ENCODE measurements at regions not wholly inside any gene's neighbourhood (a gene's known extent, or its start where the extent isn't known, plus 50 kb on each side); places are given as distances from the start of the nearest gene placed in this dataset.

GRCh38 chr14:89017417-89017816, 193.0 kb downstream of the TTC8 start:
- Histone ChIP-seq H3K27ac (no peak overlapping the region), H3K36me3 (no peaks in the 10 kb centered on the region), H3K9me3 (no peaks in the 10 kb centered on the region), H3K4me1 (no peaks in the 10 kb centered on the region), H3K27me3 (peaks cover 0 to 10% (median 0%) of the 10 kb centered on the region in 3 donors), H3K4me3 (no peak overlapping the region)
- TF ChIP-seq POLR2AphosphoS5 (IDR thresholded peaks at IDR 0.05) (no peak), POLR2A (IDR thresholded peaks at IDR 0.05) (no peak), EP300 (IDR thresholded peaks at IDR 0.05) (no peak), CTCF (IDR thresholded peaks at IDR 0.05) (no peak)
- 92 to 96% methylated on average over 4 of the region's 4 CpGs for WGBS, 2 donors
- DNase-seq, result no peak
- intact Hi-C loops (cut with DNase I), result no loop called here

GRCh38 chr14:89022274-89022673, 197.8 kb downstream of the TTC8 start:
- no peak overlapping the region for H3K27ac ChIP-seq
- WGBS, 2 donors, result 78 to 92% methylated on average over 4 of the region's 4 CpGs
- H3K4me3 ChIP-seq, result no peak overlapping the region
- H3K9me3 ChIP-seq, result no peaks in the 10 kb centered on the region
- H3K27me3 ChIP-seq, result peaks cover 0 to 26% (median 0%) of the 10 kb centered on the region in 3 donors
- H3K36me3 ChIP-seq, result no peaks in the 10 kb centered on the region
- H3K4me1 ChIP-seq, result peaks cover 0 to 10% (median 7%) of the 10 kb centered on the region in 4 donors
- intact Hi-C loops (cut with DNase I), result no loop called here
- TF ChIP-seq POLR2A (IDR thresholded peaks at IDR 0.05) (no peak), EP300 (IDR thresholded peaks at IDR 0.05) (no peak), CTCF (IDR thresholded peaks at IDR 0.05) (no peak), POLR2AphosphoS5 (IDR thresholded peaks at IDR 0.05) (no peak)
- DNase-seq, result no peak

GRCh38 chr14:89024691-89025090, 200.2 kb downstream of the TTC8 start:
- TF ChIP-seq POLR2A (IDR thresholded peaks at IDR 0.05), result no peak
- no peak for TF ChIP-seq CTCF (IDR thresholded peaks at IDR 0.05)
- no peak for TF ChIP-seq POLR2AphosphoS5 (IDR thresholded peaks at IDR 0.05)
- no peak for TF ChIP-seq EP300 (IDR thresholded peaks at IDR 0.05)
- no peak overlapping the region for H3K27ac ChIP-seq
- peaks cover 0 to 17% (median 12%) of the 10 kb centered on the region in 4 donors for H3K4me1 ChIP-seq
- WGBS, 2 donors, result 93 to 95% methylated on average over 4 of the region's 4 CpGs
- H3K9me3 ChIP-seq, result no peaks in the 10 kb centered on the region
- intact Hi-C loops (cut with DNase I), result no loop called here
- peaks cover 0 to 31% (median 0%) of the 10 kb centered on the region in 3 donors for H3K27me3 ChIP-seq
- no peaks in the 10 kb centered on the region for H3K36me3 ChIP-seq
- H3K4me3 ChIP-seq, result no peak overlapping the region
- no peak for DNase-seq

- H3K27ac ChIP-seq, result no peak overlapping the region
- 69 to 77% methylated on average over 15 of the region's 15 CpGs for WGBS, 2 donors
- peaks cover 0 to 17% (median 12%) of the 10 kb centered on the region in 4 donors for H3K4me1 ChIP-seq
- H3K4me3 ChIP-seq, result no peak overlapping the region
- H3K27me3 ChIP-seq, result peaks cover 0 to 31% (median 0%) of the 10 kb centered on the region in 3 donors
- no peaks in the 10 kb centered on the region for H3K9me3 ChIP-seq
- no peak for TF ChIP-seq POLR2AphosphoS5 (IDR thresholded peaks at IDR 0.05)
- no peak for TF ChIP-seq EP300 (IDR thresholded peaks at IDR 0.05)
- TF ChIP-seq CTCF (IDR thresholded peaks at IDR 0.05), result no peak
- TF ChIP-seq POLR2A (IDR thresholded peaks at IDR 0.05), result no peak
- no peak for DNase-seq
- H3K36me3 ChIP-seq, result no peaks in the 10 kb centered on the region
- intact Hi-C loops (cut with DNase I), result no loop called here
Measured at GRCh38 chr14:89025561-89026236, 201.2 kb downstream of the TTC8 start.

All from sigmoid colon (tissue), 6 donors.